HEK293 (cell line): ENCODE measurements at regions not wholly inside any gene's neighbourhood (a gene's known extent, or its start where the extent isn't known, plus 50 kb on each side); places are given as distances from the start of the nearest gene placed in this dataset.
"Not testable (repeated sequence)": the region's sequence is repeated elsewhere in the genome, so short reads cannot be mapped to it uniquely, and the experiment has no call there.

Source experiments
- MYNN ChIP-seq: fragments of 450-650 bp; formaldehyde crosslinking; IDR thresholded peaks from 2 replicates; pipeline ENCODE4 v1.5.1; 2016; ENCODE audit warnings: missing biosample characterization, missing genetic modification characterization, borderline replicate concordance
- PATZ1 ChIP-seq: fragments of 450-650 bp; formaldehyde crosslinking; IDR thresholded peaks from 2 replicates; pipeline ENCODE4 v1.5.1; 2016; ENCODE audit warnings: missing biosample characterization, missing genetic modification characterization
- PRDM6 ChIP-seq: fragments of 450-650 bp; formaldehyde crosslinking; IDR thresholded peaks from 2 replicates; pipeline ENCODE4 v1.5.1; 2017; ENCODE audit warnings: missing biosample characterization, missing genetic modification characterization
- ZBTB17 ChIP-seq: fragments of 450-650 bp; formaldehyde crosslinking; IDR thresholded peaks from 2 replicates; pipeline ENCODE4 v1.5.1; 2016; ENCODE audit warnings: missing biosample characterization, missing genetic modification characterization
- ZBTB20 ChIP-seq: fragments of 450-650 bp; formaldehyde crosslinking; IDR thresholded peaks from 2 replicates; pipeline ENCODE4 v1.5.1; 2016; ENCODE audit warnings: missing biosample characterization, missing genetic modification characterization
- ZFP37 ChIP-seq: fragments of 450-650 bp; formaldehyde crosslinking; IDR thresholded peaks from 2 replicates; pipeline ENCODE4 v1.5.1; 2016; ENCODE audit warnings: missing biosample characterization, missing genetic modification characterization
- ZNF26 ChIP-seq: fragments of 450-650 bp; formaldehyde crosslinking; IDR thresholded peaks from 2 replicates; pipeline ENCODE4 v1.5.1; 2016; ENCODE audit warnings: missing biosample characterization, missing genetic modification characterization
- ZNF266 ChIP-seq: fragments of 450-650 bp; formaldehyde crosslinking; IDR thresholded peaks from 2 replicates; pipeline ENCODE4 v1.5.1; 2016; ENCODE audit warnings: missing biosample characterization, missing genetic modification characterization, low read depth
- ZNF292 ChIP-seq: fragments of 450-650 bp; formaldehyde crosslinking; IDR thresholded peaks from 2 replicates; pipeline ENCODE4 v1.5.1; 2016; ENCODE audit warnings: low read depth, missing biosample characterization, missing genetic modification characterization, borderline replicate concordance
- ZNF670 ChIP-seq: fragments of 450-650 bp; formaldehyde crosslinking; IDR thresholded peaks from 2 replicates; pipeline ENCODE4 v1.5.1; 2016; ENCODE audit warnings: missing biosample characterization, missing genetic modification characterization, low read depth
- ZNF768 ChIP-seq: fragments of 450-650 bp; formaldehyde crosslinking; IDR thresholded peaks from 2 replicates; pipeline ENCODE4 v1.5.1; 2018; ENCODE audit warnings: missing biosample characterization, mild to moderate bottlenecking, missing genetic modification characterization
- TF ChIP-seq, protein P1 (sequence below): fragments of 450-650 bp; formaldehyde crosslinking; IDR thresholded peaks from 2 replicates; pipeline ENCODE4 v1.5.1; 2016; ENCODE audit warnings: missing biosample characterization, missing genetic modification characterization
- TF ChIP-seq, protein P2 (sequence below): sonication (generic); formaldehyde crosslinking; IDR thresholded peaks from 2 replicates; pipeline ENCODE4 v1.8.1; 2022; ENCODE audit warnings: mild to moderate bottlenecking, moderate library complexity, missing genetic modification reagents

- TF ChIP-seq, protein P1, sequence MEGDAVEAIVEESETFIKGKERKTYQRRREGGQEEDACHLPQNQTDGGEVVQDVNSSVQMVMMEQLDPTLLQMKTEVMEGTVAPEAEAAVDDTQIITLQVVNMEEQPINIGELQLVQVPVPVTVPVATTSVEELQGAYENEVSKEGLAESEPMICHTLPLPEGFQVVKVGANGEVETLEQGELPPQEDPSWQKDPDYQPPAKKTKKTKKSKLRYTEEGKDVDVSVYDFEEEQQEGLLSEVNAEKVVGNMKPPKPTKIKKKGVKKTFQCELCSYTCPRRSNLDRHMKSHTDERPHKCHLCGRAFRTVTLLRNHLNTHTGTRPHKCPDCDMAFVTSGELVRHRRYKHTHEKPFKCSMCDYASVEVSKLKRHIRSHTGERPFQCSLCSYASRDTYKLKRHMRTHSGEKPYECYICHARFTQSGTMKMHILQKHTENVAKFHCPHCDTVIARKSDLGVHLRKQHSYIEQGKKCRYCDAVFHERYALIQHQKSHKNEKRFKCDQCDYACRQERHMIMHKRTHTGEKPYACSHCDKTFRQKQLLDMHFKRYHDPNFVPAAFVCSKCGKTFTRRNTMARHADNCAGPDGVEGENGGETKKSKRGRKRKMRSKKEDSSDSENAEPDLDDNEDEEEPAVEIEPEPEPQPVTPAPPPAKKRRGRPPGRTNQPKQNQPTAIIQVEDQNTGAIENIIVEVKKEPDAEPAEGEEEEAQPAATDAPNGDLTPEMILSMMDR = not testable (repeated sequence)
- TF ChIP-seq ZNF292 (tag by site-specific recombination) (0 out of 2 replicates have a peak, but pooled peaks have one; percentile 17), ZNF266 (0 out of 2 replicates have a peak, but pooled peaks have one; percentile 36)
- TF ChIP-seq ZNF768 (tag by site-specific recombination); ZNF670 (tag by site-specific recombination); ZBTB20 (tag by site-specific recombination); ZBTB17 (tag by site-specific recombination); PRDM6 (tag by site-specific recombination); PATZ1 (tag by site-specific recombination); MYNN (tag by site-specific recombination); ZFP37; ZNF26 (tag by site-specific recombination): not testable (repeated sequence)
- TF ChIP-seq, protein P2, sequence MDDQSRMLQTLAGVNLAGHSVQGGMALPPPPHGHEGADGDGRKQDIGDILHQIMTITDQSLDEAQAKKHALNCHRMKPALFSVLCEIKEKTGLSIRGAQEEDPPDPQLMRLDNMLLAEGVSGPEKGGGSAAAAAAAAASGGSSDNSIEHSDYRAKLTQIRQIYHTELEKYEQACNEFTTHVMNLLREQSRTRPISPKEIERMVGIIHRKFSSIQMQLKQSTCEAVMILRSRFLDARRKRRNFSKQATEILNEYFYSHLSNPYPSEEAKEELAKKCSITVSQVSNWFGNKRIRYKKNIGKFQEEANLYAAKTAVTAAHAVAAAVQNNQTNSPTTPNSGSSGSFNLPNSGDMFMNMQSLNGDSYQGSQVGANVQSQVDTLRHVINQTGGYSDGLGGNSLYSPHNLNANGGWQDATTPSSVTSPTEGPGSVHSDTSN (CRISPR knock-in tag) = not testable (repeated sequence)
These were observed 229.7 kb downstream of the STK31 start for GRCh38 chr7:23939747-23940146.
